Tibial nerve (tissue), 4 donors: ENCODE measurements at regions not wholly inside any gene's neighbourhood (a gene's known extent, or its start where the extent isn't known, plus 50 kb on each side); places are given as distances from the start of the nearest gene placed in this dataset.
A peak's percentile ranks its signal among the peaks of the same experiment; 100 is the strongest.
"Not testable (repeated sequence)": the region's sequence is repeated elsewhere in the genome, so short reads cannot be mapped to it uniquely, and the experiment has no call there.

Experiments used
- DNase-seq, 2 donors: peaks; one replicate each; pipeline ENCODE4 v3.0.0-alpha.2; 2019; ENCODE audit warnings: low spot score in 2 of 2
- H3K27ac ChIP-seq, 4 donors: fragments of 200-600 bp; sonication (generic) in 3 of 4; one replicate each; pipeline ENCODE4 v1.5.1; 2017 to 2019; ENCODE audit warnings: mild to moderate bottlenecking in 1 of 4
- H3K27me3 ChIP-seq, 2 donors: fragments of 200-600 bp; sonication (generic) in 1 of 2; one replicate each; pipeline versions ENCODE4 v1.5.1 to v1.6.0; 2017 to 2019
- H3K36me3 ChIP-seq, 3 donors: fragments of 200-600 bp; sonication (generic); one replicate each; pipeline ENCODE4 v1.5.1; 2018 to 2019
- H3K4me1 ChIP-seq, 4 donors: fragments of 200-600 bp; sonication (generic) in 3 of 4; one replicate each; pipeline ENCODE4 v1.5.1; 2017 to 2019
- H3K4me3 ChIP-seq, 4 donors: fragments of 200-600 bp; sonication (generic) in 3 of 4; one replicate each; pipeline ENCODE4 v1.5.1; 2017 to 2019; ENCODE audit warnings: mild to moderate bottlenecking in 1 of 4, moderate library complexity in 1 of 4
- H3K9me3 ChIP-seq, 4 donors: fragments of 200-600 bp; sonication (generic) in 3 of 4; one replicate each; pipeline ENCODE4 v1.5.1; 2017 to 2019
- EP300 ChIP-seq, 2 donors: sonication (generic); formaldehyde crosslinking; IDR thresholded peaks; one replicate each; pipeline ENCODE4 v1.6.1; 2017; ENCODE audit warnings: antibody characterized with exemption in 2 of 2, mild to moderate bottlenecking in 1 of 2
- POLR2A ChIP-seq, 2 donors: fragments of 450-650 bp; IDR thresholded peaks; one replicate each; pipeline ENCODE4 v1.6.1; 2017; ENCODE audit warnings: antibody characterized with exemption in 2 of 2, mild to moderate bottlenecking in 2 of 2, moderate library complexity in 2 of 2
- WGBS, 2 donors: methylation state at CpG; one replicate each; pipeline ENCODE4 v1.1.5; 2018; 5-methylcytosine and 5-hydroxymethylcytosine counted together
- TF ChIP-seq, protein P1 (sequence below), 5 experiments: fragments of 200-600 bp in 3 of 5; fragments of 450-650 bp in 2 of 5; sonication (generic) in 3 of 5; IDR thresholded peaks; one replicate each; pipeline ENCODE4 v1.5.1; 2016 to 2019; ENCODE audit warnings: antibody characterized with exemption in 5 of 5, mild to moderate bottlenecking in 3 of 5, moderate library complexity in 2 of 5

DNA sequence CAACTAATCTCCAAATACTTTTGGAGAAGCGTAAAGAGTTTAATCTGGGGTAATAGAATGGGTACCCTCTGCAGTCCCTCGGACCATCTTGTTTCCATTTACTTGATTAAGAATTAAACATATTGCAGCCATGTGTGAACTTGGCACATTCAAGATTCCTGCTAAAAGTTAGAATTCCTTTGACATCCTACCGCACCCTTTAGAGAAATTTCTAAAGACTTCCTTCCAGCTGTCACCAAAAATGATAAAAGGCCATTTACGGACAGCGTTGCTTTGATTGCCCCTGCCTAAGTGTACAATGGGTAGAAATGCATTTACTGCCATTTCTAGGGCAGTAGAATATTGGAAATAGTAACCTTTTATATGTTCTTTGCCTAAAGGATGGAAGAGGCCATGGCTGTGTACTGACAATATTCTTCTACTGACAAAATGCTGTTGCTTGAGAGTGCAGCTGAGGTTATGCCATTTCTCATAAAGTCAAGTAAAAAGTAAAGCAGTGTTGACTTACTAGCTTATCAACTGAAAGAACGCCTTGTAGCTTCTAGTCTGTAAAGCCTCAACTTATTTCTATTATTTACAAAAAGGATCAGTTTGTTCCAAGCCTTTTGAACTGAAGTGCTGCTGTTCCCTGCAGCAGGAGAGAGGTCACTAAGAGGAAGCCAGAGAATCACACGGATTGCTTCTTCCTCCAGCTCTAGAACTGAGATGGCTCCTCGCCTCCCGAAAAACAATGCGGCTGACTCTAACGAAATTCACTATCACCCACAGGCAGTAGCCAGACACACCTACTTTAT is 139.8 kb upstream of the BASP1 start:
- no peak for TF ChIP-seq EP300 (IDR thresholded peaks at IDR 0.05)
- TF ChIP-seq POLR2A (IDR thresholded peaks at IDR 0.05) = no peak
- TF ChIP-seq, protein P1, sequence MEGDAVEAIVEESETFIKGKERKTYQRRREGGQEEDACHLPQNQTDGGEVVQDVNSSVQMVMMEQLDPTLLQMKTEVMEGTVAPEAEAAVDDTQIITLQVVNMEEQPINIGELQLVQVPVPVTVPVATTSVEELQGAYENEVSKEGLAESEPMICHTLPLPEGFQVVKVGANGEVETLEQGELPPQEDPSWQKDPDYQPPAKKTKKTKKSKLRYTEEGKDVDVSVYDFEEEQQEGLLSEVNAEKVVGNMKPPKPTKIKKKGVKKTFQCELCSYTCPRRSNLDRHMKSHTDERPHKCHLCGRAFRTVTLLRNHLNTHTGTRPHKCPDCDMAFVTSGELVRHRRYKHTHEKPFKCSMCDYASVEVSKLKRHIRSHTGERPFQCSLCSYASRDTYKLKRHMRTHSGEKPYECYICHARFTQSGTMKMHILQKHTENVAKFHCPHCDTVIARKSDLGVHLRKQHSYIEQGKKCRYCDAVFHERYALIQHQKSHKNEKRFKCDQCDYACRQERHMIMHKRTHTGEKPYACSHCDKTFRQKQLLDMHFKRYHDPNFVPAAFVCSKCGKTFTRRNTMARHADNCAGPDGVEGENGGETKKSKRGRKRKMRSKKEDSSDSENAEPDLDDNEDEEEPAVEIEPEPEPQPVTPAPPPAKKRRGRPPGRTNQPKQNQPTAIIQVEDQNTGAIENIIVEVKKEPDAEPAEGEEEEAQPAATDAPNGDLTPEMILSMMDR (IDR thresholded peaks at IDR 0.05) = no peak
- DNase-seq = no peak
- H3K27me3 ChIP-seq = no peaks in the 10 kb centered on the region
- H3K36me3 ChIP-seq = no peaks in the 10 kb centered on the region
- H3K27ac ChIP-seq = no peak overlapping the region
- no peak overlapping the region for H3K4me3 ChIP-seq
- WGBS, 2 donors = 49 to 54% methylated on average over 11 of the region's 11 CpGs
- H3K4me1 ChIP-seq = no peaks in the 10 kb centered on the region
- H3K9me3 ChIP-seq = no peaks in the 10 kb centered on the region

DNA sequence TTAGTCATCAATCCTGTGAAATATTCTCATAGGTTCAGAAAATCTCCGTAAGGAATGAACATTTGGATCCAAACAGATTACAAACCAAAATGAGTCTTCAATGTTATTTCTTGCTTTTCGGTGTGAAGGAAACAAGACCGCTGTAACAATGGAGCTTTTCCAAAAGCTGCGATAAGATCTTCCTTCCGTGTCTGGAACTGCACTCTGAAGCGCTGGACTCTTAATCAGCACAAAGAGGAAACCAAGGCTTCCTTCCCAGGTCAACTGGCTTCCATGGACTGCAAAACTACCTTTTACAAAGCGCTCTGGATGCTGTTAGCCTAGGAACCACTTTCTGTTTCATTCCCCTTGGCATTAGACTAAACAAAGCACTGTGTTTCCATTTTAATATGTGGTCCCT is 137.9 kb upstream of the BASP1 start:
- Histone ChIP-seq H3K9me3 (no peaks in the 10 kb centered on the region), H3K36me3 (no peaks in the 10 kb centered on the region), H3K4me1 (no peaks in the 10 kb centered on the region), H3K27me3 (no peaks in the 10 kb centered on the region), H3K27ac (no peak overlapping the region), H3K4me3 (no peak overlapping the region)
- 73 to 75% methylated on average over 7 of the region's 7 CpGs for WGBS, 2 donors
- no peak for DNase-seq
- no peak for TF ChIP-seq POLR2A (IDR thresholded peaks at IDR 0.05)
- peak in 1 of 2 donors; percentile 52 for TF ChIP-seq EP300 (IDR thresholded peaks at IDR 0.05)

DNA sequence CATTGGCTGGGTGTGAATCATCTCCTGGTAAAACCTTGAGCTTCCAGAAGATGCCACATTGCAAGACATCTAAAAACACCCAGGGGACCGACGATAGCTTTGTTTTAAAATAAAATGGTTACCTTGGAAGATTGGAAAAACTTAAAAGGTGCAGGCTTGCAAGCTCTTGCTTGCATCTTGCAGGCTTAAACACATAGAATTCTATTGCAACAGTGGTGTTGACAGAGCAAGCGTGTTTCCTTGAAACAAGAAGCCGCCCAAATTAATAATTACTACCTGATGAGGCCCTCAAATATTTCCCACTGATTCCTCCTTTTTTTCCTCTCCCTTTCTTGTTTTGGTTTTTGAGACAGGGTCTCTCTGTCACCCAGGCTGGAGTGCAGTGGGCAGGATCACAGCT is 137.1 kb upstream of the BASP1 start:
- no peaks in the 10 kb centered on the region for H3K9me3 ChIP-seq
- WGBS, 2 donors = 96 to 98% methylated on average over 4 of the region's 4 CpGs
- H3K27me3 ChIP-seq = no peaks in the 10 kb centered on the region
- no peak overlapping the region for H3K27ac ChIP-seq
- no peaks in the 10 kb centered on the region for H3K36me3 ChIP-seq
- no peak overlapping the region for H3K4me3 ChIP-seq
- TF ChIP-seq POLR2A (IDR thresholded peaks at IDR 0.05) = no peak
- TF ChIP-seq, protein P1 (IDR thresholded peaks at IDR 0.05) = no peak
- TF ChIP-seq EP300 (IDR thresholded peaks at IDR 0.05) = no peak
- DNase-seq = no peak
- H3K4me1 ChIP-seq = no peaks in the 10 kb centered on the region

DNA sequence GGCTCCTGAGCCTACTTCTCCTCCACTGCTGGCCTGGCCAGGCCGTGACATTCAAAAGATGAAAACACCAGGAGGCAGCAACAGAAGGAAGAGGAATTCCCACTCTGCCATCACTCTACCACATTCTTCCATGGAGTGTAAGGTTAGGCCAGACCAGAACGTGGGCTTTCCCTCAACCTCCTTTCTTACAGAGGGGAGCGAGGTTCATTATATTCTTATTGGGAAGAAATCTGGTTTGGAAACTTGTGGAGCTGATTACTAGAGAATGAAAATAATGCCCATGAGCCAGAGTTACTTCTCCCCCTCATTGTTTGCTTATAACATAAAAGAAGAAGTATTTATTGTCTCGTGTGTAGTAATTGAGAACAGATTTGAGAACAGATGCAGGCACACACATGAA is 136.3 kb upstream of the BASP1 start:
- H3K9me3 ChIP-seq = no peaks in the 10 kb centered on the region
- H3K36me3 ChIP-seq = no peaks in the 10 kb centered on the region
- no peak overlapping the region for H3K27ac ChIP-seq
- H3K4me3 ChIP-seq = no peak overlapping the region
- WGBS, 2 donors = 42 to 60% methylated on average over 4 of the region's 4 CpGs
- H3K27me3 ChIP-seq = no peaks in the 10 kb centered on the region
- no peak for TF ChIP-seq EP300 (IDR thresholded peaks at IDR 0.05)
- no peak for TF ChIP-seq POLR2A (IDR thresholded peaks at IDR 0.05)
- TF ChIP-seq, protein P1 (IDR thresholded peaks at IDR 0.05) = no peak
- H3K4me1 ChIP-seq = no peaks in the 10 kb centered on the region
- DNase-seq = no peak

DNA sequence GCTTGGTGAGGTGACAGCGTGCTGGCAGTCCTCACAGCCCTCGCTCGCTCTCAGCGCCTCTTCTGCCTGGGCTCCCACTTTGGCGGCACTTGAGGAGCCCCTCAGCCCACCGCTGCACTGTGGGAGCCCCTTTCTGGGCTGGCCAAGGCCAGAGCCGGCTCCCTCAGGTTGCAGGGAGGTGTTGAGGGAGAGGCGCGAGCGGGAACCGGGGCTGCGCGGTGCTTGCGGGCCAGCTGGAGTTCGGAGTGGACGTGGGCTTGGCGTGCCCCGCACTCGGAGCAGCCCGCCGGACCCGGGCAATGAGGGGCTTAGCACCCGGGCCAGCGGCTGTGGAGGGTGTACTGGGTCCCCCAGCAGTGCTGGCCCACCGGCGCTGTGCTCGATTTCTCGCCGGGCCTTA is 134.2 kb upstream of the BASP1 start:
- not testable (repeated sequence) for H3K4me1 ChIP-seq, H3K36me3 ChIP-seq, H3K27ac ChIP-seq, H3K4me3 ChIP-seq, H3K9me3 ChIP-seq, H3K27me3 ChIP-seq, DNase-seq
- 90 to 92% methylated on average over 25 to 29 of the region's 29 CpGs for WGBS, 2 donors

DNA sequence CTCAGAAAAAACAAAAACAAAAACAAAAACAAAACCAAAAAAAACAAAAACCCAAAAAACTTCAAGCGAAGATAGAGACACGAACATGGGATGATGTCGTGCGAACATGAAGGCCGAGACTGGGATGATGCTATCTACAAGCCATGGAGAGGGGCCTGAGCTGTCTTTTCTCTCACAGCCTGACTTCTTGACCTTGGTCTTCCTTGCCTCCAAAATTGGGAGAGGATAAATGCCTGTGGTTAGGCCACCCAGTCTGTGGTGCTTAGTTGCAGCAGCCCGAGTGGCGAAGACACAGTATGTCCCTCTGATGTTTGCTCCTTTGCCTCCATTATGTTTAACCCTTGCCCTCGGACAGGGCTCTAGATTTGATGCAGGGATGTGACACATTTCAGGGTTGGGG is 130.4 kb upstream of the BASP1 start:
- no peaks in the 10 kb centered on the region for H3K9me3 ChIP-seq
- no peaks in the 10 kb centered on the region for H3K4me1 ChIP-seq
- H3K4me3 ChIP-seq = no peak overlapping the region
- no peak overlapping the region for H3K27ac ChIP-seq
- no peaks in the 10 kb centered on the region for H3K27me3 ChIP-seq
- TF ChIP-seq EP300 (IDR thresholded peaks at IDR 0.05) (no peak), POLR2A (IDR thresholded peaks at IDR 0.05) (no peak)
- TF ChIP-seq, protein P1 (IDR thresholded peaks at IDR 0.05) = no peak
- H3K36me3 ChIP-seq = no peaks in the 10 kb centered on the region
- no peak for DNase-seq
- 74 to 76% methylated on average over 8 of the region's 8 CpGs for WGBS, 2 donors
